22Rv1 (cell line): ENCODE measurements at regions not wholly inside any gene's neighbourhood (a gene's known extent, or its start where the extent isn't known, plus 50 kb on each side); places are given as distances from the start of the nearest gene placed in this dataset.

Experiments
- ZFX ChIP-seq: fragments of 450-650 bp; IDR thresholded peaks from 2 replicates; pipeline ENCODE4 v1.6.1; 2017; ENCODE audit warnings: antibody characterized with exemption, borderline replicate concordance
- TF ChIP-seq, protein P1 (sequence below): fragments of 450-650 bp; IDR thresholded peaks from 2 replicates; pipeline ENCODE4 v1.5.1; 2017; ENCODE audit warnings: mild to moderate bottlenecking

DNA sequence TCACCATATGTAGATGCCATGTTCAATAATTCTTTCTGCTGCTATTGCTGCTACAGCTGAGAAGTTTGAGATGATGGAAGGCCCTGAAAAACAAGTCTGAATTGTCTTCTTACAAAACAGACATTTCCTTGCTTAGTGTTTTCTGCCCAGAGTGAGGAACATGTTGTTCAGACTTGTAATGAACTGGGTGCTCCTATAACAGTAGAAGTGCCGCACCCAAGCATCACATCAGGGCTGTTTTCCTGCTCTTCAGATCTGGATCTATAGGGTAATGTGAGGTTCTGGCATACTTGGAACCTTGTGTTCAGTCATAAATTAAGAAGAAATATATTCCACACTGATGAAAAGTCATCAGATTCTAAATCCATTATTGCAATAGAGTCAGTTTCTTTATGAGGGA lies 171.9 kb upstream of the DIO2 start:
- TF ChIP-seq, protein P1, sequence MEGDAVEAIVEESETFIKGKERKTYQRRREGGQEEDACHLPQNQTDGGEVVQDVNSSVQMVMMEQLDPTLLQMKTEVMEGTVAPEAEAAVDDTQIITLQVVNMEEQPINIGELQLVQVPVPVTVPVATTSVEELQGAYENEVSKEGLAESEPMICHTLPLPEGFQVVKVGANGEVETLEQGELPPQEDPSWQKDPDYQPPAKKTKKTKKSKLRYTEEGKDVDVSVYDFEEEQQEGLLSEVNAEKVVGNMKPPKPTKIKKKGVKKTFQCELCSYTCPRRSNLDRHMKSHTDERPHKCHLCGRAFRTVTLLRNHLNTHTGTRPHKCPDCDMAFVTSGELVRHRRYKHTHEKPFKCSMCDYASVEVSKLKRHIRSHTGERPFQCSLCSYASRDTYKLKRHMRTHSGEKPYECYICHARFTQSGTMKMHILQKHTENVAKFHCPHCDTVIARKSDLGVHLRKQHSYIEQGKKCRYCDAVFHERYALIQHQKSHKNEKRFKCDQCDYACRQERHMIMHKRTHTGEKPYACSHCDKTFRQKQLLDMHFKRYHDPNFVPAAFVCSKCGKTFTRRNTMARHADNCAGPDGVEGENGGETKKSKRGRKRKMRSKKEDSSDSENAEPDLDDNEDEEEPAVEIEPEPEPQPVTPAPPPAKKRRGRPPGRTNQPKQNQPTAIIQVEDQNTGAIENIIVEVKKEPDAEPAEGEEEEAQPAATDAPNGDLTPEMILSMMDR, result no peak
- TF ChIP-seq ZFX, result no peak
